Endodermal cell (in vitro differentiated cells): ENCODE measurements at regions not wholly inside any gene's neighbourhood (a gene's known extent, or its start where the extent isn't known, plus 50 kb on each side); places are given as distances from the start of the nearest gene placed in this dataset.

Experiments used
- DNase-seq: peaks from one replicate; pipeline ENCODE4 v3.0.0-alpha.2; 2017
- H3K27ac ChIP-seq: 2 replicates; pipeline ENCODE4 v1.5.1; 2013; ENCODE audit warnings: mild to moderate bottlenecking, low read depth, low read length, moderate library complexity
- H3K27me3 ChIP-seq: 2 replicates; pipeline ENCODE4 v1.6.1; 2013; ENCODE audit warnings: mild to moderate bottlenecking, low read length, moderate library complexity; ENCODE audit not compliant: insufficient read depth, control insufficient read depth, poor library complexity, severe bottlenecking
- H3K36me3 ChIP-seq: 2 replicates; pipeline ENCODE4 v1.7.0; 2013; ENCODE audit warnings: mild to moderate bottlenecking, low read length, moderate library complexity; ENCODE audit not compliant: control insufficient read depth, insufficient read depth
- H3K4me1 ChIP-seq: one replicate; pipeline ENCODE4 v1.7.0; 2013; ENCODE audit warnings: low read length; ENCODE audit not compliant: control insufficient read depth, insufficient read depth
- H3K4me3 ChIP-seq: 2 replicates; pipeline ENCODE4 v1.5.1; 2013; ENCODE audit warnings: mild to moderate bottlenecking, low read length, moderate library complexity
- H3K9ac ChIP-seq: 2 replicates; pipeline ENCODE4 v1.6.1; 2013; ENCODE audit warnings: mild to moderate bottlenecking, low read length, moderate library complexity; ENCODE audit not compliant: poor library complexity, severe bottlenecking; ENCODE audit errors: extremely low read depth
- H3K9me3 ChIP-seq: 2 replicates; pipeline ENCODE4 v1.6.1; 2013; ENCODE audit warnings: mild to moderate bottlenecking, low read length, moderate library complexity; ENCODE audit not compliant: control insufficient read depth
- H3K27ac Mint-ChIP-seq: 2 replicates; pipeline ENCODE4 v1.8.0; 2020; ENCODE audit warnings: mixed read lengths
- H3K27me3 Mint-ChIP-seq: 2 replicates; pipeline ENCODE4 v1.8.0; 2021; ENCODE audit warnings: mild to moderate bottlenecking, mixed read lengths; ENCODE audit not compliant: insufficient read depth
- H3K36me3 Mint-ChIP-seq: 2 replicates; pipeline ENCODE4 v1.8.0; 2020; ENCODE audit warnings: low read depth, mixed read lengths
- H3K4me1 Mint-ChIP-seq: 2 replicates; pipeline ENCODE4 v1.8.0; 2020; ENCODE audit warnings: mixed read lengths
- H3K4me3 Mint-ChIP-seq: 2 replicates; pipeline ENCODE4 v1.8.0; 2020; ENCODE audit warnings: mild to moderate bottlenecking, moderate library complexity, mixed read lengths
- H3K9me3 Mint-ChIP-seq: 2 replicates; pipeline ENCODE4 v1.8.0; 2020; ENCODE audit warnings: mild to moderate bottlenecking, mixed read lengths
- CTCF ChIP-seq: fragments of 200-600 bp; sonication (generic); conservative IDR thresholded peaks from 2 replicates; pipeline ENCODE4 v1.5.0; 2021; ENCODE audit warnings: antibody characterized with exemption, mild to moderate bottlenecking
- WGBS, 2 experiments: methylation state at CpG; one replicate each; pipeline versions ENCODE4 v1.1.5 to v1.1.7; 2013; ENCODE audit warnings: missing lambda C conversion rate in 2 of 2, mixed read lengths in 1 of 2; ENCODE audit not compliant: insufficient coverage in 1 of 2, insufficient read length in 1 of 2; 5-methylcytosine and 5-hydroxymethylcytosine counted together

GRCh38 chr11:134545521-134545920 is 133.5 kb upstream of the B3GAT1 start:
- Histone ChIP-seq H3K27me3 (no peaks in the 10 kb centered on the region), H3K9ac (no peak overlapping the region), H3K36me3 (no peaks in the 10 kb centered on the region), H3K27ac (no peak overlapping the region), H3K4me1 (no peaks in the 10 kb centered on the region), H3K9me3 (no peaks in the 10 kb centered on the region), H3K4me3 (no peak overlapping the region)
- H3K27me3 Mint-ChIP-seq = peaks cover 2% of the 10 kb centered on the region
- TF ChIP-seq CTCF = no peak
- peaks cover 7% of the 10 kb centered on the region for H3K9me3 Mint-ChIP-seq
- H3K4me1 Mint-ChIP-seq = peaks cover 1% of the 10 kb centered on the region
- 89 to 94% methylated on average over 4 to 5 of the region's 5 CpGs for WGBS, 2 experiments
- no peak overlapping the region for H3K27ac Mint-ChIP-seq
- no peak for DNase-seq
- H3K36me3 Mint-ChIP-seq = no peaks in the 10 kb centered on the region
- no peak overlapping the region for H3K4me3 Mint-ChIP-seq

GRCh38 chr11:134544095-134544815 is 132.2 kb upstream of the B3GAT1 start:
- Histone ChIP-seq H3K9me3 (no peaks in the 10 kb centered on the region), H3K36me3 (no peaks in the 10 kb centered on the region), H3K27me3 (no peaks in the 10 kb centered on the region), H3K9ac (no peak overlapping the region), H3K4me1 (no peaks in the 10 kb centered on the region), H3K4me3 (no peak overlapping the region), H3K27ac (no peak overlapping the region)
- WGBS, 2 experiments = 86 to 94% methylated on average over 7 to 14 of the region's 14 CpGs
- Mint-ChIP-seq H3K4me1 (peaks cover 1% of the 10 kb centered on the region), H3K27me3 (peaks cover 4% of the 10 kb centered on the region), H3K4me3 (no peak overlapping the region), H3K27ac (no peak overlapping the region), H3K36me3 (no peaks in the 10 kb centered on the region), H3K9me3 (peaks cover 2% of the 10 kb centered on the region)
- DNase-seq = no peak
- no peak for TF ChIP-seq CTCF

- Histone ChIP-seq H3K4me1 (no peaks in the 10 kb centered on the region), H3K9me3 (no peaks in the 10 kb centered on the region), H3K27ac (no peak overlapping the region), H3K36me3 (no peaks in the 10 kb centered on the region), H3K27me3 (no peaks in the 10 kb centered on the region), H3K9ac (no peak overlapping the region), H3K4me3 (no peak overlapping the region)
- no peaks in the 10 kb centered on the region for H3K36me3 Mint-ChIP-seq
- no peak overlapping the region for H3K4me3 Mint-ChIP-seq
- H3K27me3 Mint-ChIP-seq = peaks cover 8% of the 10 kb centered on the region
- H3K9me3 Mint-ChIP-seq = peaks cover 2% of the 10 kb centered on the region
- no peak for TF ChIP-seq CTCF
- DNase-seq = no peak
- no peak overlapping the region for H3K27ac Mint-ChIP-seq
- 70 to 94% methylated on average over 2 to 4 of the region's 4 CpGs for WGBS, 2 experiments
- peaks cover 1% of the 10 kb centered on the region for H3K4me1 Mint-ChIP-seq
Observed at GRCh38 chr11:134543645-134544044, 131.6 kb upstream of the B3GAT1 start.
